ENCODE measurements at regions not wholly inside any gene's neighbourhood (a gene's known extent, or its start where the extent isn't known, plus 50 kb on each side); places are given as distances from the start of the nearest gene placed in this dataset.

DNA sequence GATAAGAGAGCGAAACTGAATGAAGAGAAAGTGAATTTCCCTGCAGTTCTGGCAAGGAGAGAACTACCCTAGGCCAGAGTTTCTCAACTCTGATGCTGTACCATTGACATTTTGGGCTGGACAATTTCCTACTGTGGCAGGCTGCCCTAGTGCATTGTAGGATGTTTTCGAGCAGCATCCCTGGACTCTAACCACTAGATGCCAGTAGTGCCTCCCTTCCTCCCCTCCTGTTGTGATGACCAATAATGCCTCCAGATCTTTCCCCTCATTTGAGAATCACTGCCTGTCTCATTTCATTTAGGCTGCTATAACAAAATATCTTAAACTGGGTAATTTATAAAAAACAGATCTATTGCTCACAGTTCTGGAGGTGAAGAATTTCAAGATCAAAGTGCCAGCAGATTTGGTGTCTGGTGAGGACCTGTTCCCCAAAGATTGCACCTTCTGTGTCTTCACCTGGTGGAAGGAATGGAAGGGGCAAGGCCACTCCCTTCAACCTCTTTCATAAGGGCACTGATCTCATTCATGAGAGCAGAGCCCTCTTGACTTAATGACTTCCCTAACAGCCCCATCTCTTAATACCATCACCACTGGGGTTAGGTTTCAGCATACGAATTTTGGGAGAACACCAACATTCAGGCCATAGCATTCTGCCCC, 188.9 kb upstream of the MEIS2 start:
- Histone ChIP-seq H3K27me3 (replicated peaks; ENCODE audit: insufficient read depth) (no peaks in the 10 kb centered on the region), H3K4me1 (ENCODE audit: control insufficient read depth in 1 of 2, low read depth in 2 of 2) (no peaks in the 10 kb centered on the region), H3K36me3 (no peaks in the 10 kb centered on the region), H3K4me3 (no peak overlapping the region), H3K27ac (no peak overlapping the region), H3K9me3 (no peaks in the 10 kb centered on the region)
- DNase-seq (ENCODE audit: low spot score) (no peak), ATAC-seq (ENCODE audit: insufficient number of reproducible peaks, low FRiP score, low read depth) (no peak)
- TF ChIP-seq, protein P1, sequence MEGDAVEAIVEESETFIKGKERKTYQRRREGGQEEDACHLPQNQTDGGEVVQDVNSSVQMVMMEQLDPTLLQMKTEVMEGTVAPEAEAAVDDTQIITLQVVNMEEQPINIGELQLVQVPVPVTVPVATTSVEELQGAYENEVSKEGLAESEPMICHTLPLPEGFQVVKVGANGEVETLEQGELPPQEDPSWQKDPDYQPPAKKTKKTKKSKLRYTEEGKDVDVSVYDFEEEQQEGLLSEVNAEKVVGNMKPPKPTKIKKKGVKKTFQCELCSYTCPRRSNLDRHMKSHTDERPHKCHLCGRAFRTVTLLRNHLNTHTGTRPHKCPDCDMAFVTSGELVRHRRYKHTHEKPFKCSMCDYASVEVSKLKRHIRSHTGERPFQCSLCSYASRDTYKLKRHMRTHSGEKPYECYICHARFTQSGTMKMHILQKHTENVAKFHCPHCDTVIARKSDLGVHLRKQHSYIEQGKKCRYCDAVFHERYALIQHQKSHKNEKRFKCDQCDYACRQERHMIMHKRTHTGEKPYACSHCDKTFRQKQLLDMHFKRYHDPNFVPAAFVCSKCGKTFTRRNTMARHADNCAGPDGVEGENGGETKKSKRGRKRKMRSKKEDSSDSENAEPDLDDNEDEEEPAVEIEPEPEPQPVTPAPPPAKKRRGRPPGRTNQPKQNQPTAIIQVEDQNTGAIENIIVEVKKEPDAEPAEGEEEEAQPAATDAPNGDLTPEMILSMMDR (IDR thresholded peaks at IDR 0.05) = no peak

DNA sequence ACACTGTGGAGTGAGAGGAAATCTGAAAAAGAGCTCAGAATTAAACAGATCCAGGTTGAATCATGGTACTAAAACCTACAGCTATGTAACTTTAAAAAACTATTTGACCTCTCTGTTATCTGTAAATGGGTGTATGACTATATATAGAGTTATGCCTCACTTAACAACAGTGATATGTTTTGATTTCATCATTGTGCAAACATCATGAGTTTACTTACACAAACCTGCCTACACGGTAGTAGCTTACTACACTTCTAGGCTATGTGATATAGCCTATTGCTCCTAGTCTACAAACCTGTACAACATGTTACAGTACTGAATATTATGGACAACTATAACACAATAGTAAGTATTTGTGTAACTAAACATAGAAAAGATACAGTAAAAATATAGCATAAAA, 191.6 kb upstream of the MEIS2 start:
- H3K9me3 ChIP-seq = no peaks in the 10 kb centered on the region
- H3K27ac ChIP-seq = no peak overlapping the region
- no peaks in the 10 kb centered on the region for H3K27me3 ChIP-seq (replicated peaks; ENCODE audit: insufficient read depth)
- H3K36me3 ChIP-seq = no peaks in the 10 kb centered on the region
- H3K4me1 ChIP-seq (ENCODE audit: control insufficient read depth in 1 of 2, low read depth in 2 of 2) = no peaks in the 10 kb centered on the region
- no peak for DNase-seq (ENCODE audit: low spot score)
- TF ChIP-seq, protein P1 (IDR thresholded peaks at IDR 0.05) = no peak
- H3K4me3 ChIP-seq = no peak overlapping the region
- ATAC-seq (ENCODE audit: insufficient number of reproducible peaks, low FRiP score, low read depth) = no peak

DNA sequence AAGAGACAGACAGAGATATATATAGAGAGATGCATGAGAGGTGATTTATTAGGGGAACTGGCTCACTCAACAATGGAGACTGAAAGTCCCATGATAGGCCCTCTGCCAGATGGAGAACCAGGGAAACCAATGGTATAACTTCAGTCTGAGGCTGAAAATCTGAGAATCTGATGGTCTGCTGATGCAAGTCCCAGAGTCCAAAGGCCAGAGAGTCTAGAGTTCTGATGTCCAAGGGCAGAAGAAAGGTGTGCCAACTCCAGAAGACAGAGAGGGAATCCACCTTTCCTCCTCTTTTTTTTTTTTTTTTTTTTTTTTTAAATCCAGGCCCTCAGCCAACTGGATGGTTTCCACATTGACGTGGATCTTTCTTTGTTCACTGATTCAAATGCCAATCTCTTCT, 197.9 kb upstream of the MEIS2 start:
- H3K27ac ChIP-seq = no peak overlapping the region
- H3K36me3 ChIP-seq = no peaks in the 10 kb centered on the region
- DNase-seq (ENCODE audit: low spot score) = no peak
- ATAC-seq (ENCODE audit: insufficient number of reproducible peaks, low FRiP score, low read depth) = no peak
- no peaks in the 10 kb centered on the region for H3K9me3 ChIP-seq
- no peaks in the 10 kb centered on the region for H3K4me1 ChIP-seq (ENCODE audit: control insufficient read depth in 1 of 2, low read depth in 2 of 2)
- H3K4me3 ChIP-seq = no peak overlapping the region
- TF ChIP-seq, protein P1 (IDR thresholded peaks at IDR 0.05) = no peak
- no peaks in the 10 kb centered on the region for H3K27me3 ChIP-seq (replicated peaks; ENCODE audit: insufficient read depth)

- Histone ChIP-seq H3K36me3 (no peaks in the 10 kb centered on the region), H3K4me1 (ENCODE audit: control insufficient read depth in 1 of 2, low read depth in 2 of 2) (no peaks in the 10 kb centered on the region), H3K4me3 (no peak overlapping the region), H3K27ac (no peak overlapping the region), H3K27me3 (replicated peaks; ENCODE audit: insufficient read depth) (no peaks in the 10 kb centered on the region), H3K9me3 (no peaks in the 10 kb centered on the region)
- no peak for DNase-seq (ENCODE audit: low spot score)
- TF ChIP-seq, protein P1 (IDR thresholded peaks at IDR 0.05) = no peak
- ATAC-seq (ENCODE audit: insufficient number of reproducible peaks, low FRiP score, low read depth) = no peak
Observed at GRCh38 chr15:37339437-37339836, 239.1 kb upstream of the MEIS2 start.

DNA sequence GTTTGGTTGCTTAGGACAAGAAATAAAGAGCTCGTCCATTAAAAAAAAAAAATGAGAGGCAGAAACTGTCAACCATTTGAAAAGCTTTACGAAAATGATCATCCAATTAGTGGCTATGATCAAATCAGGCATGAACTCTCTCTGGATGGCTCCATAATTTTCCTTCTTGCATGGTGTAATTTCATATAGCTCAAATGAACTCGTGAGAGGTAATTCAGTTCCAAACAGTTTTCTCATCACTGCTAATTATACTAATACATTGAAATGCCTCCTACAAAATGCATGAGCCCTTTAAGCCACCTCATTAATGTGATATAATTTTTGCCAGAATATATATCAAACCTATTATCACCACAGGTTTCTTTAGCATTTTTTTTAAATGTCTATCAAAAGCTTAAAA, 239.5 kb upstream of the MEIS2 start:
- no peaks in the 10 kb centered on the region for H3K36me3 ChIP-seq
- no peak for DNase-seq (ENCODE audit: low spot score)
- H3K27me3 ChIP-seq (replicated peaks; ENCODE audit: insufficient read depth) = no peaks in the 10 kb centered on the region
- no peak for ATAC-seq (ENCODE audit: insufficient number of reproducible peaks, low FRiP score, low read depth)
- H3K27ac ChIP-seq = no peak overlapping the region
- TF ChIP-seq, protein P1 (IDR thresholded peaks at IDR 0.05) = no peak
- no peaks in the 10 kb centered on the region for H3K9me3 ChIP-seq
- H3K4me1 ChIP-seq (ENCODE audit: control insufficient read depth in 1 of 2, low read depth in 2 of 2) = no peaks in the 10 kb centered on the region
- H3K4me3 ChIP-seq = no peak overlapping the region
